Type B pancreatic cell (in vitro differentiated cells): ENCODE measurements at regions not wholly inside any gene's neighbourhood (a gene's known extent, or its start where the extent isn't known, plus 50 kb on each side); places are given as distances from the start of the nearest gene placed in this dataset.

ENCODE experiments used
- DNase-seq: peaks from one replicate; pipeline ENCODE4 v3.0.0; 2021; ENCODE audit warnings: mixed read lengths; ENCODE audit not compliant: unreplicated experiment; ENCODE audit errors: extremely low spot score
- H3K27ac Mint-ChIP-seq: 2 replicates; pipeline ENCODE4 v1.8.0; 2021; ENCODE audit warnings: mild to moderate bottlenecking, mixed read lengths
- H3K27me3 Mint-ChIP-seq: 2 replicates; pipeline ENCODE4 v1.8.0; 2021; ENCODE audit warnings: mixed read lengths
- H3K36me3 Mint-ChIP-seq: 2 replicates; pipeline ENCODE4 v1.8.0; 2021; ENCODE audit warnings: mixed read lengths
- H3K4me1 Mint-ChIP-seq: one replicate; pipeline ENCODE4 v1.8.0; 2021; ENCODE audit warnings: mixed read lengths; ENCODE audit not compliant: unreplicated experiment
- H3K4me3 Mint-ChIP-seq: 2 replicates; pipeline ENCODE4 v1.8.0; 2021; ENCODE audit warnings: mild to moderate bottlenecking, mixed read lengths
- H3K9me3 Mint-ChIP-seq: 2 replicates; pipeline ENCODE4 v1.8.0; 2021; ENCODE audit warnings: mixed read lengths
- CTCF ChIP-seq: fragments of 200-600 bp; sonication (generic); conservative IDR thresholded peaks from 2 replicates; pipeline ENCODE4 v1.5.0; 2021; ENCODE audit warnings: antibody characterized with exemption, mild to moderate bottlenecking

GRCh38 chr4:171007618-171008390, 805.4 kb upstream of the GALNTL6 start:
- H3K27ac Mint-ChIP-seq: no peak overlapping the region
- DNase-seq: no peak
- no peaks in the 10 kb centered on the region for H3K27me3 Mint-ChIP-seq
- H3K4me1 Mint-ChIP-seq: no peaks in the 10 kb centered on the region
- H3K9me3 Mint-ChIP-seq: peaks cover 6% of the 10 kb centered on the region
- no peak for TF ChIP-seq CTCF
- no peak overlapping the region for H3K4me3 Mint-ChIP-seq
- no peaks in the 10 kb centered on the region for H3K36me3 Mint-ChIP-seq

GRCh38 chr4:171002246-171002645, 811.0 kb upstream of the GALNTL6 start:
- TF ChIP-seq CTCF: no peak
- H3K27ac Mint-ChIP-seq: no peak overlapping the region
- no peaks in the 10 kb centered on the region for H3K27me3 Mint-ChIP-seq
- no peak for DNase-seq
- no peaks in the 10 kb centered on the region for H3K36me3 Mint-ChIP-seq
- H3K4me3 Mint-ChIP-seq: no peak overlapping the region
- no peaks in the 10 kb centered on the region for H3K4me1 Mint-ChIP-seq
- H3K9me3 Mint-ChIP-seq: no peaks in the 10 kb centered on the region

GRCh38 chr4:170990989-170991589, 822.1 kb upstream of the GALNTL6 start:
- no peaks in the 10 kb centered on the region for H3K9me3 Mint-ChIP-seq
- peak; percentile 74 for TF ChIP-seq CTCF
- H3K4me3 Mint-ChIP-seq: no peak overlapping the region
- H3K36me3 Mint-ChIP-seq: no peaks in the 10 kb centered on the region
- H3K27me3 Mint-ChIP-seq: no peaks in the 10 kb centered on the region
- no peak for DNase-seq
- H3K4me1 Mint-ChIP-seq: no peaks in the 10 kb centered on the region
- H3K27ac Mint-ChIP-seq: no peak overlapping the region

GRCh38 chr4:170988446-170988845, 824.8 kb upstream of the GALNTL6 start:
- no peak for TF ChIP-seq CTCF
- no peak overlapping the region for H3K27ac Mint-ChIP-seq
- H3K36me3 Mint-ChIP-seq: no peaks in the 10 kb centered on the region
- no peaks in the 10 kb centered on the region for H3K9me3 Mint-ChIP-seq
- H3K4me1 Mint-ChIP-seq: no peaks in the 10 kb centered on the region
- H3K27me3 Mint-ChIP-seq: no peaks in the 10 kb centered on the region
- no peak for DNase-seq
- H3K4me3 Mint-ChIP-seq: no peak overlapping the region

- H3K36me3 Mint-ChIP-seq: no peaks in the 10 kb centered on the region
- no peak for DNase-seq
- H3K4me1 Mint-ChIP-seq: no peaks in the 10 kb centered on the region
- no peak overlapping the region for H3K4me3 Mint-ChIP-seq
- no peak overlapping the region for H3K27ac Mint-ChIP-seq
- peaks cover 4% of the 10 kb centered on the region for H3K27me3 Mint-ChIP-seq
- no peaks in the 10 kb centered on the region for H3K9me3 Mint-ChIP-seq
- no peak for TF ChIP-seq CTCF
These were observed 833.5 kb upstream of the GALNTL6 start for GRCh38 chr4:170979736-170980135.
